ENCODE measurements at regions not wholly inside any gene's neighbourhood (a gene's known extent, or its start where the extent isn't known, plus 50 kb on each side); places are given as distances from the start of the nearest gene placed in this dataset. TPM values are rescaled to one million over a fixed set of nuclear protein-coding genes. Genes with fewer than 3 reads are reported as not detected.

GRCh38 chr2:238789317-238789806 is 58.5 kb upstream of the TWIST2 start:
- no peak overlapping the region for H3K4me3 ChIP-seq (ENCODE audit: low read length)
- no peaks in the 10 kb centered on the region for H3K36me3 ChIP-seq (ENCODE audit: insufficient read depth, low read length)
- H3K9me3 ChIP-seq (replicated peaks; ENCODE audit: low read length), result no peaks in the 10 kb centered on the region
- no peak overlapping the region for H3K4me2 ChIP-seq (ENCODE audit: low read length)
- no peak overlapping the region for H3K9ac ChIP-seq (ENCODE audit: low read depth, low read length)
- H3K27me3 ChIP-seq (ENCODE audit: control insufficient read depth, insufficient read depth, low read length), result peaks cover 45% of the 10 kb centered on the region
- H3K4me1 ChIP-seq (ENCODE audit: control insufficient read depth, insufficient read depth, low read length), result peaks cover 4% of the 10 kb centered on the region

- no peaks in the 10 kb centered on the region for H3K4me1 ChIP-seq (ENCODE audit: control insufficient read depth, insufficient read depth, low read length)
- H3K27me3 ChIP-seq (ENCODE audit: control insufficient read depth, insufficient read depth, low read length), result peaks cover 43% of the 10 kb centered on the region
- no peaks in the 10 kb centered on the region for H3K9me3 ChIP-seq (replicated peaks; ENCODE audit: low read length)
- H3K4me2 ChIP-seq (ENCODE audit: low read length), result no peak overlapping the region
- no peak overlapping the region for H3K4me3 ChIP-seq (ENCODE audit: low read length)
- no peak overlapping the region for H3K9ac ChIP-seq (ENCODE audit: low read depth, low read length)
- H3K36me3 ChIP-seq (ENCODE audit: insufficient read depth, low read length), result no peaks in the 10 kb centered on the region
Measured at GRCh38 chr2:238790126-238790832, 57.6 kb upstream of the TWIST2 start.

GRCh38 chr2:238790833-238791230 is 57.1 kb upstream of the TWIST2 start:
- Histone ChIP-seq H3K4me2 (ENCODE audit: low read length) (no peak overlapping the region), H3K4me1 (ENCODE audit: control insufficient read depth, insufficient read depth, low read length) (no peaks in the 10 kb centered on the region), H3K9ac (ENCODE audit: low read depth, low read length) (no peak overlapping the region), H3K27me3 (ENCODE audit: control insufficient read depth, insufficient read depth, low read length) (peaks cover 43% of the 10 kb centered on the region), H3K4me3 (ENCODE audit: low read length) (no peak overlapping the region), H3K36me3 (ENCODE audit: insufficient read depth, low read length) (no peaks in the 10 kb centered on the region), H3K9me3 (replicated peaks; ENCODE audit: low read length) (no peaks in the 10 kb centered on the region)

- Histone ChIP-seq H3K9me3 (replicated peaks; ENCODE audit: low read length) (no peaks in the 10 kb centered on the region), H3K27me3 (ENCODE audit: control insufficient read depth, insufficient read depth, low read length) (peaks cover 41% of the 10 kb centered on the region), H3K4me3 (ENCODE audit: low read length) (no peak overlapping the region), H3K4me2 (ENCODE audit: low read length) (no peak overlapping the region), H3K4me1 (ENCODE audit: control insufficient read depth, insufficient read depth, low read length) (no peaks in the 10 kb centered on the region), H3K36me3 (ENCODE audit: insufficient read depth, low read length) (no peaks in the 10 kb centered on the region), H3K9ac (ENCODE audit: low read depth, low read length) (no peak overlapping the region)
Measured at GRCh38 chr2:238791354-238791753, 56.5 kb upstream of the TWIST2 start.

- Histone ChIP-seq H3K36me3 (ENCODE audit: insufficient read depth, low read length) (no peaks in the 10 kb centered on the region), H3K4me1 (ENCODE audit: control insufficient read depth, insufficient read depth, low read length) (no peaks in the 10 kb centered on the region), H3K9me3 (replicated peaks; ENCODE audit: low read length) (no peaks in the 10 kb centered on the region), H3K4me3 (ENCODE audit: low read length) (no peak overlapping the region), H3K4me2 (ENCODE audit: low read length) (no peak overlapping the region), H3K27me3 (ENCODE audit: control insufficient read depth, insufficient read depth, low read length) (peaks cover 50% of the 10 kb centered on the region), H3K9ac (ENCODE audit: low read depth, low read length) (no peak overlapping the region)
Measured at GRCh38 chr2:238793306-238793705, 54.6 kb upstream of the TWIST2 start.

- peaks cover 48% of the 10 kb centered on the region for H3K27me3 ChIP-seq (ENCODE audit: control insufficient read depth, insufficient read depth, low read length)
Measured at GRCh38 chr2:238793801-238794449, 54.0 kb upstream of the TWIST2 start.

GRCh38 chr2:238796223-238796885 is 51.5 kb upstream of the TWIST2 start:
- H3K9ac ChIP-seq (ENCODE audit: low read depth, low read length), result no peak overlapping the region
- H3K9me3 ChIP-seq (replicated peaks; ENCODE audit: low read length), result no peaks in the 10 kb centered on the region
- no peaks in the 10 kb centered on the region for H3K4me1 ChIP-seq (ENCODE audit: control insufficient read depth, insufficient read depth, low read length)
- no peaks in the 10 kb centered on the region for H3K36me3 ChIP-seq (ENCODE audit: insufficient read depth, low read length)
- no peak overlapping the region for H3K4me2 ChIP-seq (ENCODE audit: low read length)
- H3K27me3 ChIP-seq (ENCODE audit: control insufficient read depth, insufficient read depth, low read length), result peaks cover 25% of the 10 kb centered on the region
- no peak overlapping the region for H3K4me3 ChIP-seq (ENCODE audit: low read length)

More at GRCh38 chr2:238793801-238794449, 54.0 kb upstream of the TWIST2 start:
- no peak overlapping the region for H3K4me3 ChIP-seq (ENCODE audit: low read length)
- H3K4me2 ChIP-seq (ENCODE audit: low read length), result no peak overlapping the region
- H3K36me3 ChIP-seq (ENCODE audit: insufficient read depth, low read length), result no peaks in the 10 kb centered on the region
- no peaks in the 10 kb centered on the region for H3K4me1 ChIP-seq (ENCODE audit: control insufficient read depth, insufficient read depth, low read length)
- no peaks in the 10 kb centered on the region for H3K9me3 ChIP-seq (replicated peaks; ENCODE audit: low read length)
- H3K9ac ChIP-seq (ENCODE audit: low read depth, low read length), result no peak overlapping the region

- Histone ChIP-seq H3K9ac (ENCODE audit: low read depth, low read length) (no peak overlapping the region), H3K4me3 (ENCODE audit: low read length) (no peak overlapping the region), H3K27me3 (ENCODE audit: control insufficient read depth, insufficient read depth, low read length) (peaks cover 33% of the 10 kb centered on the region), H3K36me3 (ENCODE audit: insufficient read depth, low read length) (no peaks in the 10 kb centered on the region), H3K4me2 (ENCODE audit: low read length) (no peak overlapping the region), H3K9me3 (replicated peaks; ENCODE audit: low read length) (no peaks in the 10 kb centered on the region), H3K4me1 (ENCODE audit: control insufficient read depth, insufficient read depth, low read length) (no peaks in the 10 kb centered on the region)
Measured at GRCh38 chr2:238797537-238797936, 50.3 kb upstream of the TWIST2 start.

Small RNA genes in the stretch of these regions (small RNA-seq; reads per million reads assigned to genes)
- gene AC113618.1, result not detected
